ENCODE measurements at regions not wholly inside any gene's neighbourhood (a gene's known extent, or its start where the extent isn't known, plus 50 kb on each side); places are given as distances from the start of the nearest gene placed in this dataset.

- Histone ChIP-seq H3K9me3 (replicated peaks; ENCODE audit: control insufficient read depth, insufficient read depth, low read length) (no peaks in the 10 kb centered on the region), H4K20me1 (ENCODE audit: control insufficient read depth, insufficient read depth) (no peaks in the 10 kb centered on the region), H3K4me1 (ENCODE audit: control insufficient read depth, insufficient read depth, low read length) (no peaks in the 10 kb centered on the region), H3K4me2 (ENCODE audit: control insufficient read depth, insufficient read depth) (no peak overlapping the region), H3K27me3 (replicated peaks in 1 of 2; ENCODE audit: control insufficient read depth in 2 of 2, insufficient read depth in 2 of 2, low read length in 1 of 2) (no peaks in the 10 kb centered on the region), H3K79me2 (ENCODE audit: control insufficient read depth, insufficient read depth, low read length) (no peaks in the 10 kb centered on the region), H3K9ac (ENCODE audit: control insufficient read depth, insufficient read depth, low read length) (no peak overlapping the region), H3K36me3 (ENCODE audit: control insufficient read depth in 2 of 2, insufficient read depth in 2 of 2, low read length in 1 of 2) (no peaks in the 10 kb centered on the region), H3K27ac (ENCODE audit: control insufficient read depth, insufficient read depth) (no peak overlapping the region), H3K4me3 (no peak overlapping the region), H2AFZ (ENCODE audit: control insufficient read depth, low read depth, low read length) (no peak overlapping the region)
- CTCF ChIA-PET = interaction anchor here (3.6 kb wide), 1 partner anchor 9 kb away, joined by 9 read pairs; no protein-coding TSS in a partner anchor
- ATAC-seq (no peak), DNase-seq (ENCODE audit: low read depth, low spot score) (no peak), FAIRE-seq (no peak)
- POLR2A ChIA-PET = no interaction called here
- no peak for TF ChIP-seq RUNX3 (IDR thresholded peaks at IDR 0.05; ENCODE audit: low read length)
- TF ChIP-seq RCOR1 (conservative IDR thresholded peaks at IDR 0.05; ENCODE audit: low read depth, low read length) = no peak
- TF ChIP-seq KLF5 (IDR thresholded peaks at IDR 0.05; ENCODE audit: partially characterized antibody) = no peak
- TF ChIP-seq NR2F1 (conservative IDR thresholded peaks at IDR 0.05) = no peak
- TF ChIP-seq YBX1 (IDR thresholded peaks at IDR 0.05) = no peak
- no peak for TF ChIP-seq BCLAF1 (IDR thresholded peaks at IDR 0.05)
- no peak for TF ChIP-seq ATF7 (IDR thresholded peaks at IDR 0.05; ENCODE audit: low read depth)
- TF ChIP-seq HDAC6 (IDR thresholded peaks at IDR 0.05; ENCODE audit: unreplicated experiment) = no peak
- no peak for TF ChIP-seq HCFC1 (IDR thresholded peaks at IDR 0.05; ENCODE audit: low read length)
- no peak for TF ChIP-seq RFX5 (IDR thresholded peaks at IDR 0.05; ENCODE audit: low read depth, low read length)
- TF ChIP-seq NBN (IDR thresholded peaks at IDR 0.05) = no peak
- TF ChIP-seq E4F1 (IDR thresholded peaks at IDR 0.05; ENCODE audit: borderline replicate concordance, partially characterized antibody) = no peak
- WGBS (ENCODE audit: insufficient coverage, insufficient replicate concordance, low lambda C conversion rate, missing lambda C conversion rate) = 35% methylated on average over 2 of the region's 2 CpGs
- in situ Hi-C loops (cut with MboI) (no loop called here), intact Hi-C loops (cut with micrococcal nuclease; ENCODE audit: unreplicated experiment) (no loop called here)
- RAD21 ChIA-PET (ENCODE audit: unreplicated experiment) = no interaction called here
- SMC1A ChIA-PET (ENCODE audit: uncharacterized antibody, unreplicated experiment) = no interaction called here
- BruUV-seq (replicated peaks) = no TSS peak
Observed at GRCh38 chr5:153005711-153006110, 484.8 kb upstream of the GRIA1 start.
